ENCODE measurements at regions not wholly inside any gene's neighbourhood (a gene's known extent, or its start where the extent isn't known, plus 50 kb on each side); places are given as distances from the start of the nearest gene placed in this dataset.

DNA sequence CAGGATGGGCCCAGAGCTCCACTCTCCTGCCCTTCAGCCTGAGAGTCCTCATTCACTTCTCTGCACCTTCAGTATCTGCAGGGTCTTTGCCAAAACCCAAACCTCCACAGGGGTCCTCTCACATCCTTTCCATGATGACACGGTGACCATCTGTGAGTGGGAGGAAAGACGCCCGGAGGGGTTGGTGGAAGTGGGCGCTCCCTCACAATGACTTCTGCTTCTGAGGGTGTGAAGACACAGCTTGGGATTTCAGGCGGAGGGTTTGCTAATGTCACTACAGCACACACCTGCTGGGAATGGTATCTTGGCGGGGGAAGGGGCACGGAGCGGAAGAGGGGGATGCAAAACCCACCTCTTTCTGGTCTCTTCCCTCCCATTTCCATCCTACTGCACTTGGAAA, 115.1 kb upstream of the SDK2 start:
- Histone ChIP-seq H3K27ac (ENCODE audit: low read length) (no peak overlapping the region), H3K9me3 (ENCODE audit: control insufficient read depth, insufficient read depth, low read depth, low read length) (no peaks in the 10 kb centered on the region), H3K36me3 (ENCODE audit: control insufficient read depth, insufficient read depth, low read length) (no peaks in the 10 kb centered on the region), H3K4me3 (ENCODE audit: low read depth in 2 of 2, low read length in 2 of 2) (no peak overlapping the region), H3K4me1 (ENCODE audit: control insufficient read depth, insufficient read depth, low read length) (no peaks in the 10 kb centered on the region), H3K27me3 (ENCODE audit: control insufficient read depth, insufficient read depth, low read length) (peaks cover 22% of the 10 kb centered on the region; the same call in 1 of the 2 replicates)
- no peak for TF ChIP-seq TCF7L2 (IDR thresholded peaks at IDR 0.05; ENCODE audit: low read depth, low read length)
- TF ChIP-seq SIN3A (IDR thresholded peaks at IDR 0.05; ENCODE audit: borderline replicate concordance, insufficient read depth, low read depth, low read length) = no peak
- TF ChIP-seq, protein P1, sequence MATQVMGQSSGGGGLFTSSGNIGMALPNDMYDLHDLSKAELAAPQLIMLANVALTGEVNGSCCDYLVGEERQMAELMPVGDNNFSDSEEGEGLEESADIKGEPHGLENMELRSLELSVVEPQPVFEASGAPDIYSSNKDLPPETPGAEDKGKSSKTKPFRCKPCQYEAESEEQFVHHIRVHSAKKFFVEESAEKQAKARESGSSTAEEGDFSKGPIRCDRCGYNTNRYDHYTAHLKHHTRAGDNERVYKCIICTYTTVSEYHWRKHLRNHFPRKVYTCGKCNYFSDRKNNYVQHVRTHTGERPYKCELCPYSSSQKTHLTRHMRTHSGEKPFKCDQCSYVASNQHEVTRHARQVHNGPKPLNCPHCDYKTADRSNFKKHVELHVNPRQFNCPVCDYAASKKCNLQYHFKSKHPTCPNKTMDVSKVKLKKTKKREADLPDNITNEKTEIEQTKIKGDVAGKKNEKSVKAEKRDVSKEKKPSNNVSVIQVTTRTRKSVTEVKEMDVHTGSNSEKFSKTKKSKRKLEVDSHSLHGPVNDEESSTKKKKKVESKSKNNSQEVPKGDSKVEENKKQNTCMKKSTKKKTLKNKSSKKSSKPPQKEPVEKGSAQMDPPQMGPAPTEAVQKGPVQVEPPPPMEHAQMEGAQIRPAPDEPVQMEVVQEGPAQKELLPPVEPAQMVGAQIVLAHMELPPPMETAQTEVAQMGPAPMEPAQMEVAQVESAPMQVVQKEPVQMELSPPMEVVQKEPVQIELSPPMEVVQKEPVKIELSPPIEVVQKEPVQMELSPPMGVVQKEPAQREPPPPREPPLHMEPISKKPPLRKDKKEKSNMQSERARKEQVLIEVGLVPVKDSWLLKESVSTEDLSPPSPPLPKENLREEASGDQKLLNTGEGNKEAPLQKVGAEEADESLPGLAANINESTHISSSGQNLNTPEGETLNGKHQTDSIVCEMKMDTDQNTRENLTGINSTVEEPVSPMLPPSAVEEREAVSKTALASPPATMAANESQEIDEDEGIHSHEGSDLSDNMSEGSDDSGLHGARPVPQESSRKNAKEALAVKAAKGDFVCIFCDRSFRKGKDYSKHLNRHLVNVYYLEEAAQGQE (IDR thresholded peaks at IDR 0.05; ENCODE audit: insufficient read depth in 1 of 2, low read depth in 2 of 2, low read length in 1 of 2) = no peak
- TF ChIP-seq, protein P2, sequence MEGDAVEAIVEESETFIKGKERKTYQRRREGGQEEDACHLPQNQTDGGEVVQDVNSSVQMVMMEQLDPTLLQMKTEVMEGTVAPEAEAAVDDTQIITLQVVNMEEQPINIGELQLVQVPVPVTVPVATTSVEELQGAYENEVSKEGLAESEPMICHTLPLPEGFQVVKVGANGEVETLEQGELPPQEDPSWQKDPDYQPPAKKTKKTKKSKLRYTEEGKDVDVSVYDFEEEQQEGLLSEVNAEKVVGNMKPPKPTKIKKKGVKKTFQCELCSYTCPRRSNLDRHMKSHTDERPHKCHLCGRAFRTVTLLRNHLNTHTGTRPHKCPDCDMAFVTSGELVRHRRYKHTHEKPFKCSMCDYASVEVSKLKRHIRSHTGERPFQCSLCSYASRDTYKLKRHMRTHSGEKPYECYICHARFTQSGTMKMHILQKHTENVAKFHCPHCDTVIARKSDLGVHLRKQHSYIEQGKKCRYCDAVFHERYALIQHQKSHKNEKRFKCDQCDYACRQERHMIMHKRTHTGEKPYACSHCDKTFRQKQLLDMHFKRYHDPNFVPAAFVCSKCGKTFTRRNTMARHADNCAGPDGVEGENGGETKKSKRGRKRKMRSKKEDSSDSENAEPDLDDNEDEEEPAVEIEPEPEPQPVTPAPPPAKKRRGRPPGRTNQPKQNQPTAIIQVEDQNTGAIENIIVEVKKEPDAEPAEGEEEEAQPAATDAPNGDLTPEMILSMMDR (IDR thresholded peaks at IDR 0.05) = no peak
- no peak for TF ChIP-seq POLR2AphosphoS5 (IDR thresholded peaks at IDR 0.05; ENCODE audit: low read depth, low read length)
- CTCF ChIA-PET = interaction anchor here (0.6 kb wide), 2 partner anchors 103 to 794 kb away, joined by 4 to 5 read pairs; no protein-coding TSS in a partner anchor
- DNase-seq (ENCODE audit: low read depth, low spot score) (no peak), ATAC-seq (no peak)
- POLR2A ChIA-PET = no interaction called here
- intact Hi-C loops (cut with micrococcal nuclease; ENCODE audit: unreplicated experiment) (no loop called here), in situ Hi-C loops (cut with HindIII; ENCODE audit: low pct_unique_long_range_greater_than_20kb, low sequenced_read_pairs) (no loop called here)
- BruUV-seq (replicated peaks) = no TSS peak

- POLR2A ChIA-PET = no interaction called here
- Histone ChIP-seq H3K4me1 (ENCODE audit: control insufficient read depth, insufficient read depth, low read length) (no peaks in the 10 kb centered on the region), H3K9me3 (ENCODE audit: control insufficient read depth, insufficient read depth, low read depth, low read length) (no peaks in the 10 kb centered on the region), H3K4me3 (ENCODE audit: low read depth in 2 of 2, low read length in 2 of 2) (no peak overlapping the region), H3K27ac (ENCODE audit: low read length) (no peak overlapping the region), H3K36me3 (ENCODE audit: control insufficient read depth, insufficient read depth, low read length) (no peaks in the 10 kb centered on the region), H3K27me3 (ENCODE audit: control insufficient read depth, insufficient read depth, low read length) (peaks cover 23% of the 10 kb centered on the region; the same call in 1 of the 2 replicates)
- DNase-seq (ENCODE audit: low read depth, low spot score) = no peak
- TF ChIP-seq TCF7L2 (IDR thresholded peaks at IDR 0.05; ENCODE audit: low read depth, low read length) (no peak), POLR2AphosphoS5 (IDR thresholded peaks at IDR 0.05; ENCODE audit: low read depth, low read length) (no peak), SIN3A (IDR thresholded peaks at IDR 0.05; ENCODE audit: borderline replicate concordance, insufficient read depth, low read depth, low read length) (no peak)
- TF ChIP-seq, protein P1 (IDR thresholded peaks at IDR 0.05; ENCODE audit: insufficient read depth in 1 of 2, low read depth in 2 of 2, low read length in 1 of 2) = no peak
- TF ChIP-seq, protein P2 (IDR thresholded peaks at IDR 0.05) = no peak
- CTCF ChIA-PET = interaction anchor here (0.6 kb wide), 1 partner anchor 794 kb away, joined by 4 read pairs; no protein-coding TSS in a partner anchor
- intact Hi-C loops (cut with micrococcal nuclease; ENCODE audit: unreplicated experiment) (no loop called here), in situ Hi-C loops (cut with HindIII; ENCODE audit: low pct_unique_long_range_greater_than_20kb, low sequenced_read_pairs) (no loop called here)
- BruUV-seq (replicated peaks) = no TSS peak
- ATAC-seq = no peak
Observed at GRCh38 chr17:73759734-73760438, 115.6 kb upstream of the SDK2 start.

Data from Panc1 (cell line).